Peyer's patch (tissue), 4 donors: ENCODE measurements at regions not wholly inside any gene's neighbourhood (a gene's known extent, or its start where the extent isn't known, plus 50 kb on each side); places are given as distances from the start of the nearest gene placed in this dataset.

Experiments
- DNase-seq, 3 donors: peaks; one replicate each; pipeline ENCODE4 v3.0.0-alpha.2; 2017 to 2019
- H3K27ac ChIP-seq, 4 donors: fragments of 200-600 bp; sonication (generic); one replicate each; pipeline ENCODE4 v1.5.1; 2016 to 2019
- H3K27me3 ChIP-seq, 2 donors: fragments of 200-600 bp; sonication (generic); one replicate each; pipeline ENCODE4 v1.5.1; 2019
- H3K36me3 ChIP-seq, 3 donors: fragments of 200-600 bp; sonication (generic); one replicate each; pipeline ENCODE4 v1.5.1; 2016 to 2019
- H3K4me1 ChIP-seq, 4 donors: fragments of 200-600 bp; sonication (generic); one replicate each; pipeline ENCODE4 v1.5.1; 2016 to 2019
- H3K4me3 ChIP-seq, 4 donors: fragments of 200-600 bp; sonication (generic); 1 replicate in 3 of 4; 2 replicates in 1 of 4; pipeline ENCODE4 v1.5.1; 2016 to 2019; ENCODE audit warnings: mild to moderate bottlenecking in 1 of 4
- H3K9me3 ChIP-seq, 4 donors: fragments of 200-600 bp; sonication (generic); one replicate each; pipeline ENCODE4 v1.5.1; 2016 to 2019; ENCODE audit warnings: mild to moderate bottlenecking in 1 of 4
- CTCF ChIP-seq, 6 experiments: fragments of 450-650 bp in 4 of 6; fragments of 200-600 bp in 2 of 6; sonication (generic) in 1 of 6; IDR thresholded peaks; one replicate each; pipeline ENCODE4 v1.5.1; 2017 to 2019; ENCODE audit warnings: antibody characterized with exemption in 6 of 6, mild to moderate bottlenecking in 3 of 6, moderate library complexity in 1 of 6
- POLR2A ChIP-seq, 2 donors: fragments of 450-650 bp; IDR thresholded peaks; one replicate each; pipeline ENCODE4 v1.5.1; 2017; ENCODE audit warnings: antibody characterized with exemption in 2 of 2, mild to moderate bottlenecking in 2 of 2, moderate library complexity in 2 of 2

- Histone ChIP-seq H3K36me3 (no peaks in the 10 kb centered on the region), H3K4me1 (peaks cover 0 to 5% (median 2%) of the 10 kb centered on the region in 4 donors), H3K27ac (peak overlapping the region in 1 of 4 donors; percentile 20), H3K9me3 (no peaks in the 10 kb centered on the region), H3K27me3 (no peaks in the 10 kb centered on the region), H3K4me3 (peak overlapping the region in 3 of 4 donors; percentile 3 to 24 (median 12))
- no peak for DNase-seq
- TF ChIP-seq CTCF (IDR thresholded peaks at IDR 0.05): no peak
- no peak for TF ChIP-seq POLR2A (IDR thresholded peaks at IDR 0.05)
Measured at GRCh38 chr13:50152224-50152623, 137.0 kb downstream of the KCNRG start.

GRCh38 chr13:50152655-50153309 lies 137.5 kb downstream of the KCNRG start:
- Histone ChIP-seq H3K9me3 (no peaks in the 10 kb centered on the region), H3K27me3 (no peaks in the 10 kb centered on the region), H3K27ac (peak overlapping the region in 1 of 4 donors; percentile 20), H3K4me1 (peaks cover 0 to 5% (median 2%) of the 10 kb centered on the region in 4 donors), H3K4me3 (peak overlapping the region in 3 of 4 donors; percentile 3 to 24 (median 12)), H3K36me3 (no peaks in the 10 kb centered on the region)
- TF ChIP-seq POLR2A (IDR thresholded peaks at IDR 0.05) (no peak), CTCF (IDR thresholded peaks at IDR 0.05) (no peak)
- no peak for DNase-seq

GRCh38 chr13:50153401-50153800 lies 138.2 kb downstream of the KCNRG start:
- no peaks in the 10 kb centered on the region for H3K27me3 ChIP-seq
- H3K4me1 ChIP-seq: peaks cover 0 to 5% (median 2%) of the 10 kb centered on the region in 4 donors
- TF ChIP-seq CTCF (IDR thresholded peaks at IDR 0.05) (no peak), POLR2A (IDR thresholded peaks at IDR 0.05) (no peak)
- no peak overlapping the region for H3K27ac ChIP-seq
- H3K36me3 ChIP-seq: no peaks in the 10 kb centered on the region
- no peak for DNase-seq
- no peak overlapping the region for H3K4me3 ChIP-seq
- H3K9me3 ChIP-seq: no peaks in the 10 kb centered on the region

GRCh38 chr13:50153876-50154275 lies 138.6 kb downstream of the KCNRG start:
- no peak for TF ChIP-seq POLR2A (IDR thresholded peaks at IDR 0.05)
- no peak for TF ChIP-seq CTCF (IDR thresholded peaks at IDR 0.05)
- no peaks in the 10 kb centered on the region for H3K36me3 ChIP-seq
- peaks cover 0 to 5% (median 2%) of the 10 kb centered on the region in 4 donors for H3K4me1 ChIP-seq
- H3K9me3 ChIP-seq: no peaks in the 10 kb centered on the region
- no peaks in the 10 kb centered on the region for H3K27me3 ChIP-seq
- DNase-seq: no peak
- no peak overlapping the region for H3K27ac ChIP-seq
- H3K4me3 ChIP-seq: no peak overlapping the region

- Histone ChIP-seq H3K36me3 (no peaks in the 10 kb centered on the region), H3K4me3 (no peak overlapping the region), H3K4me1 (peaks cover 0 to 5% (median 2%) of the 10 kb centered on the region in 4 donors), H3K27ac (no peak overlapping the region), H3K9me3 (no peaks in the 10 kb centered on the region), H3K27me3 (no peaks in the 10 kb centered on the region)
- TF ChIP-seq POLR2A (IDR thresholded peaks at IDR 0.05) (no peak), CTCF (IDR thresholded peaks at IDR 0.05) (no peak)
- no peak for DNase-seq
Measured at GRCh38 chr13:50154697-50155096, 139.5 kb downstream of the KCNRG start.
